Adrenal gland (tissue), 9 donors: ENCODE measurements at regions not wholly inside any gene's neighbourhood (a gene's known extent, or its start where the extent isn't known, plus 50 kb on each side); places are given as distances from the start of the nearest gene placed in this dataset.
A peak's percentile ranks its signal among the peaks of the same experiment; 100 is the strongest.

Source experiments
- DNase-seq, 7 donors: peaks; one replicate each; pipeline ENCODE4 v3.0.0-alpha.2; 2019 to 2020
- H3K27ac ChIP-seq, 5 donors: fragments of 200-600 bp; sonication (generic) in 4 of 5; 1 replicate in 3 of 5; 2 replicates in 2 of 5; pipeline versions ENCODE4 v1.5.1 to v1.8.0; 2016 to 2020; ENCODE audit warnings: mild to moderate bottlenecking in 1 of 5
- H3K27me3 ChIP-seq: fragments of 200-600 bp; 2 replicates; pipeline ENCODE4 v1.8.0; 2021
- H3K36me3 ChIP-seq, 2 donors: fragments of 200-600 bp; replicated peaks in 1 of 2; 1 replicate in 1 of 2; 2 replicates in 1 of 2; pipeline versions ENCODE4 v1.5.1 to v1.8.0; 2018 to 2022
- H3K4me1 ChIP-seq, 2 donors: fragments of 200-600 bp; replicated peaks in 1 of 2; 1 replicate in 1 of 2; 2 replicates in 1 of 2; pipeline versions ENCODE4 v1.5.1 to v1.8.0; 2018 to 2021
- H3K4me3 ChIP-seq, 4 donors: fragments of 200-600 bp; sonication (generic) in 3 of 4; one replicate each; pipeline ENCODE4 v1.5.1; 2016 to 2018
- H3K9me3 ChIP-seq, 3 donors: fragments of 200-600 bp; sonication (generic) in 1 of 3; replicated peaks in 1 of 3; 1 replicate in 2 of 3; 2 replicates in 1 of 3; pipeline versions ENCODE4 v1.5.1 to v1.8.0; 2016 to 2021
- POLR2A ChIP-seq, 2 donors: fragments of 450-650 bp; IDR thresholded peaks; one replicate each; pipeline ENCODE4 v1.6.1; 2017; ENCODE audit warnings: antibody characterized with exemption in 2 of 2, mild to moderate bottlenecking in 2 of 2, moderate library complexity in 1 of 2
- WGBS, 4 donors: extraction: QIAGEN DNeasy Blood & Tissue Kit in 2 of 4; methylation state at CpG; one replicate each; pipeline versions ENCODE4 v1.1.5 to v1.1.7; 2013 to 2017; 5-methylcytosine and 5-hydroxymethylcytosine counted together
- intact Hi-C, 2 donors: fragments of 100-400 bp; cut with DNase I; formaldehyde crosslinking; loops; one replicate each; pipeline versions ENCODE4 v1.14.1 to v1.15.0; 2022 to 2023
- TF ChIP-seq, protein P1 (sequence below), 6 experiments: fragments of 450-650 bp in 4 of 6; fragments of 200-600 bp in 2 of 6; sonication (generic) in 1 of 6; IDR thresholded peaks; 1 replicate in 5 of 6; 2 replicates in 1 of 6; pipeline versions ENCODE4 v1.5.1 to v1.8.0; 2016 to 2021; ENCODE audit warnings: antibody characterized with exemption in 6 of 6, mild to moderate bottlenecking in 2 of 6, moderate library complexity in 1 of 6
- donor health status: healthy with polysubstance abuse.
- donor health status: Bipolar disorder and iron deficiency.
- donor health status: DM: yes; HTN: yes; CAD: no.
- donor health status: DM: no; HTN: no; CAD: no.
- donor health status: DM: no; HTN: no; CAD: no.

DNA sequence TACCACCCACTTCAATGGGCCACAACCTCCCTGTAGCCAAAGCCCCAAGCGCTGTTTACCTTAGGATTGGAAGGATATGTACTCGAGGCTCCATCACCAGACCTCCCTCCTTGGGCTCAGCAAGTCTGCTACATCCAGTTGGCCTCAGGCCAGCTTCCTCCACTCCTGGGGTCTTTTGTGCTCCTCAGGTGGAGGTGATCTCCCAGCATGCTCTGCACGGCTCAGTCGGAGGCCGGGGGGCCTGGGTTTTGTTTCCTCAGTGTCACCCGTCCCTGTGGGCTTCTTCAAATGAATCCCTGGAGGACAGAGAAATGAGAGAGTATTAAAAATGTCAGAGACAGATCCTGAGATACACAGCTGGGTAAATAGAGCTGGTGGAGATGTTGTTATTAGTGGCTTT lies 723.1 kb upstream of the TBX3 start:
- DNase-seq = no peak
- intact Hi-C loops = no loop called here

DNA sequence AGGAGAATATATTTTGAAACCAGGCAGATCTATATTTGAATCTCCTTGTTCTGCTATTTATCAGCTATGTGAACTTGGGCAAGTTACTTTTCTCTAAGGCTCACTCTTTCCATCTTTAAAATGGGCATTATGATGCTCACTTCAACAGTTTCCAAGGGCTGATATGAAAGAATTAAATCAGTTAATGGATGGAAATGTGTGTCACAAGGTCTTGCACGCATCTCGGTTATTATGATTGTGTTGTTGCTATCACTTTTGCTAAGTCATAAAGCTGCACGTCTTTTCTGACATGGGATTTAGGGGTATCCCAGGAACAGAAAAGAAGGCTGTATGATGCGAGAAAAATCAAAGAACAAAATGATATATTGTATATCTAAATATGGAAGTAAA lies 721.5 kb upstream of the TBX3 start:
- Histone ChIP-seq H3K9me3 (no peaks in the 10 kb centered on the region), H3K27me3 (no peaks in the 10 kb centered on the region), H3K27ac (no peak overlapping the region), H3K4me3 (no peak overlapping the region), H3K36me3 (no peaks in the 10 kb centered on the region), H3K4me1 (no peaks in the 10 kb centered on the region)
- intact Hi-C loops = no loop called here
- no peak for DNase-seq
- WGBS, 4 donors = 85 to 91% (median 87%) methylated on average over 4 of the region's 4 CpGs
- TF ChIP-seq, protein P1, sequence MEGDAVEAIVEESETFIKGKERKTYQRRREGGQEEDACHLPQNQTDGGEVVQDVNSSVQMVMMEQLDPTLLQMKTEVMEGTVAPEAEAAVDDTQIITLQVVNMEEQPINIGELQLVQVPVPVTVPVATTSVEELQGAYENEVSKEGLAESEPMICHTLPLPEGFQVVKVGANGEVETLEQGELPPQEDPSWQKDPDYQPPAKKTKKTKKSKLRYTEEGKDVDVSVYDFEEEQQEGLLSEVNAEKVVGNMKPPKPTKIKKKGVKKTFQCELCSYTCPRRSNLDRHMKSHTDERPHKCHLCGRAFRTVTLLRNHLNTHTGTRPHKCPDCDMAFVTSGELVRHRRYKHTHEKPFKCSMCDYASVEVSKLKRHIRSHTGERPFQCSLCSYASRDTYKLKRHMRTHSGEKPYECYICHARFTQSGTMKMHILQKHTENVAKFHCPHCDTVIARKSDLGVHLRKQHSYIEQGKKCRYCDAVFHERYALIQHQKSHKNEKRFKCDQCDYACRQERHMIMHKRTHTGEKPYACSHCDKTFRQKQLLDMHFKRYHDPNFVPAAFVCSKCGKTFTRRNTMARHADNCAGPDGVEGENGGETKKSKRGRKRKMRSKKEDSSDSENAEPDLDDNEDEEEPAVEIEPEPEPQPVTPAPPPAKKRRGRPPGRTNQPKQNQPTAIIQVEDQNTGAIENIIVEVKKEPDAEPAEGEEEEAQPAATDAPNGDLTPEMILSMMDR (IDR thresholded peaks at IDR 0.05) = no peak
- no peak for TF ChIP-seq POLR2A (IDR thresholded peaks at IDR 0.05)

More for the DNA sequence above, 723.1 kb upstream of the TBX3 start:
- no peak overlapping the region for H3K27ac ChIP-seq
- H3K9me3 ChIP-seq = no peaks in the 10 kb centered on the region
- H3K4me3 ChIP-seq = no peak overlapping the region
- TF ChIP-seq, protein P1 (IDR thresholded peaks at IDR 0.05) = no peak
- no peaks in the 10 kb centered on the region for H3K4me1 ChIP-seq
- no peaks in the 10 kb centered on the region for H3K36me3 ChIP-seq
- no peaks in the 10 kb centered on the region for H3K27me3 ChIP-seq
- WGBS, 4 donors = 85 to 90% (median 88%) methylated on average over 6 of the region's 6 CpGs

DNA sequence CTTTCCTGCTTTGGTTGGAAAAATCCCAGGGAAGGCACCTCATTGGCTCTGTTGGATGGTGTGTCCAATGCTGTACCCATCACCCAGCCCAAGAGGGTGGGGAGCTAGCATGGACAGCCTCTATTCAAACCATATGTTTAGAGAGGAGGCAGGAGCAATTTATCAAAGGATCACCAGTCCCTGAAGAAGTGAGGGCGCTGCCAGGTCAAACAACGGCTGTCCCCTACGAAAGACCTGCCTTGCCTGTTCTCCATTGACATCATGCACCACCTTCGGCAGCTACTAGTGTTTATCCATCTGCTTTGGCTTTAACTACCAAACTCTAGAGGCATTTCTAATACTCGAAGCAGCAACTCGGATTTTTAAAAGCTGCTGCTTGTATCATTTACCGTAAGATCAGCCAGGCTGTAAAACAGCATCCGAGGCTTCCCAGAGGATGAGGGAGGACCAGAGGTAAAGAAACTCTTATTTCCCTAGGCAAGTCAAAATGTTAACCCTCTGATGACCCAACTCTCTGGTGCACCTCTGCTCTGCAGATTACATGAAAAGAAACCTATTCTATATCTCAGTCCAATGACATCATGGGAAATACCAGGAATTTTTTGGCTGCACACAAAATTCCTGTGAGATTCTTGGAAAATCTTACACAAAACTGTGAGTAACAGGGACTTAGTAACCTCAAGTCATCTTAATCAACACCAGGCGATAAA lies 720.9 kb upstream of the TBX3 start:
- no peak for TF ChIP-seq POLR2A (IDR thresholded peaks at IDR 0.05)
- TF ChIP-seq, protein P1 (IDR thresholded peaks at IDR 0.05) = no peak
- Histone ChIP-seq H3K9me3 (no peaks in the 10 kb centered on the region), H3K4me1 (no peaks in the 10 kb centered on the region), H3K27ac (peak overlapping the region in 1 of 5 donors; percentile 6), H3K4me3 (no peak overlapping the region), H3K27me3 (no peaks in the 10 kb centered on the region), H3K36me3 (no peaks in the 10 kb centered on the region)
- 62 to 82% (median 66%) methylated on average over 9 of the region's 9 CpGs for WGBS, 4 donors
- DNase-seq = no peak
- intact Hi-C loops = no loop called here

DNA sequence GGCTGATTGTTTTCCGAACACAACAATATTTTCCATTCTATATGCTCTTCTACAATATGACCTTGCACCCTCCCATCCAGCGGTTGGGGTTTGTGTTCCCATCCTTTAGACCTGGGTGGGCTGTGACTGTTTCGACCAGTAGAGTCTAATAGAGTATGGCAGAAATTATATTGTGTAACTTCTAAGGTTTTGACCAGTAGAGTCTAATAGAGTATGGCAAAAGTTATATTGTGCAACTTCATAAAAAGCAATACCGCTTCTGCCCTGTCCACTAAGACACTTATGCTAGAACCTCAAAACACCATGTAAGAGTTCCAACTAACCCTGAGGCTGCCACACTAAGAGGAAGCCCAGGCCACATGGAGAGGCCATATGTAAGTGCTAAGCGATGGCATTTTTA lies 719.7 kb upstream of the TBX3 start:
- DNase-seq = no peak
- TF ChIP-seq, protein P1 (IDR thresholded peaks at IDR 0.05) = no peak
- no peak for TF ChIP-seq POLR2A (IDR thresholded peaks at IDR 0.05)
- Histone ChIP-seq H3K4me1 (no peaks in the 10 kb centered on the region), H3K9me3 (no peaks in the 10 kb centered on the region), H3K36me3 (no peaks in the 10 kb centered on the region), H3K27me3 (no peaks in the 10 kb centered on the region), H3K27ac (no peak overlapping the region), H3K4me3 (no peak overlapping the region)
- WGBS, 4 donors = 86 to 94% (median 92%) methylated on average over 5 of the region's 5 CpGs
- intact Hi-C loops = no loop called here
